CD14-positive monocyte (primary cell): ENCODE measurements at regions not wholly inside any gene's neighbourhood (a gene's known extent, or its start where the extent isn't known, plus 50 kb on each side); places are given as distances from the start of the nearest gene placed in this dataset.
A peak's percentile ranks its signal among the peaks of the same experiment; 100 is the strongest.

Experiments
- DNase-seq, 3 donors: peaks; one replicate each; pipeline ENCODE4 v3.0.0-alpha.2; 2011 to 2022
- H2AFZ ChIP-seq: 2 replicates; pipeline ENCODE4 v1.6.0; 2012; ENCODE audit warnings: mild to moderate bottlenecking, low read depth, low read length, inconsistent platforms; ENCODE audit not compliant: insufficient read depth, poor library complexity, severe bottlenecking
- H3K27ac ChIP-seq, 2 donors: 1 replicate in 1 of 2; 2 replicates in 1 of 2; pipeline ENCODE4 v1.5.1; 2012 to 2013; ENCODE audit warnings: low read length in 2 of 2, control low read depth in 1 of 2, inconsistent platforms in 1 of 2, low read depth in 1 of 2, mild to moderate bottlenecking in 1 of 2
- H3K27me3 ChIP-seq, 2 donors: one replicate each; pipeline versions ENCODE4 v1.6.0 to v1.6.1; 2011 to 2013; ENCODE audit warnings: low read length in 2 of 2; ENCODE audit not compliant: control insufficient read depth in 2 of 2, insufficient read depth in 2 of 2
- H3K36me3 ChIP-seq, 2 donors: replicated peaks in 1 of 2; 1 replicate in 1 of 2; 2 replicates in 1 of 2; pipeline versions ENCODE4 v1.5.1 to v1.6.1; 2012 to 2013; ENCODE audit warnings: low read length in 2 of 2, control low read depth in 1 of 2, inconsistent platforms in 1 of 2, mild to moderate bottlenecking in 1 of 2; ENCODE audit not compliant: insufficient read depth in 2 of 2, control insufficient read depth in 1 of 2
- H3K4me1 ChIP-seq, 2 donors: 1 replicate in 1 of 2; 2 replicates in 1 of 2; pipeline versions ENCODE4 v1.5.1 to v1.6.1; 2012 to 2013; ENCODE audit warnings: low read length in 2 of 2, control low read depth in 1 of 2, inconsistent platforms in 1 of 2, mild to moderate bottlenecking in 1 of 2, moderate library complexity in 1 of 2; ENCODE audit not compliant: insufficient read depth in 2 of 2, control insufficient read depth in 1 of 2
- H3K4me2 ChIP-seq: replicated peaks from 2 replicates; pipeline ENCODE3; 2012; ENCODE audit warnings: low read length, moderate library complexity, mild to moderate bottlenecking; ENCODE audit not compliant: poor library complexity, severe bottlenecking; ENCODE audit errors: extremely low read depth
- H3K4me3 ChIP-seq, 3 experiments: fragments of 200-600 bp in 1 of 3; sonication (generic) in 1 of 3; replicated peaks in 1 of 3; 1 replicate in 2 of 3; 2 replicates in 1 of 3; pipeline ENCODE4 v1.5.1; 2011 to 2013; ENCODE audit warnings: low read length in 3 of 3, mild to moderate bottlenecking in 3 of 3, control low read depth in 2 of 3, low read depth in 2 of 3, inconsistent platforms in 1 of 3, moderate library complexity in 1 of 3
- H3K79me2 ChIP-seq: 2 replicates; pipeline ENCODE4 v1.6.0; 2012; ENCODE audit warnings: mild to moderate bottlenecking, control low read depth, inconsistent platforms, low read length, moderate library complexity; ENCODE audit not compliant: insufficient read depth
- H3K9ac ChIP-seq: 2 replicates; pipeline ENCODE4 v1.6.0; 2017; ENCODE audit warnings: low read length, mild to moderate bottlenecking; ENCODE audit not compliant: insufficient read depth, poor library complexity, severe bottlenecking
- H3K9me3 ChIP-seq, 2 donors: replicated peaks in 1 of 2; 1 replicate in 1 of 2; 2 replicates in 1 of 2; pipeline versions ENCODE4 v1.5.1 to v1.6.1; 2012 to 2013; ENCODE audit warnings: low read length in 2 of 2, control low read depth in 1 of 2; ENCODE audit not compliant: control insufficient read depth in 1 of 2, insufficient read depth in 1 of 2
- H4K20me1 ChIP-seq: 2 replicates; pipeline ENCODE4 v1.6.0; 2012; ENCODE audit warnings: mild to moderate bottlenecking, low read length, control low read depth, moderate library complexity; ENCODE audit not compliant: insufficient read depth
- H3K27ac Mint-ChIP-seq, 7 donors: one replicate each; pipeline ENCODE4 v1.8.0; 2020; ENCODE audit warnings: mild to moderate bottlenecking in 7 of 7, mixed read lengths in 7 of 7, moderate library complexity in 6 of 7, inconsistent platforms in 2 of 7
- H3K27me3 Mint-ChIP-seq, 3 donors: one replicate each; pipeline ENCODE4 v1.8.0; 2021 to 2022; ENCODE audit warnings: low read depth in 3 of 3, mild to moderate bottlenecking in 3 of 3, mixed read lengths in 3 of 3, moderate library complexity in 3 of 3, inconsistent platforms in 1 of 3
- H3K36me3 Mint-ChIP-seq, 2 donors: one replicate each; pipeline ENCODE4 v1.8.0; 2020; ENCODE audit warnings: mixed read lengths in 2 of 2, inconsistent platforms in 1 of 2, mild to moderate bottlenecking in 1 of 2
- H3K4me1 Mint-ChIP-seq: one replicate; pipeline ENCODE4 v1.8.0; 2020; ENCODE audit warnings: mild to moderate bottlenecking, mixed read lengths
- H3K4me3 Mint-ChIP-seq, 2 donors: one replicate each; pipeline ENCODE4 v1.8.0; 2020; ENCODE audit warnings: mild to moderate bottlenecking in 2 of 2, mixed read lengths in 2 of 2, moderate library complexity in 1 of 2
- H3K9me3 Mint-ChIP-seq, 7 donors: one replicate each; pipeline ENCODE4 v1.8.0; 2020 to 2022; ENCODE audit warnings: mixed read lengths in 7 of 7, mild to moderate bottlenecking in 6 of 7, moderate library complexity in 6 of 7, inconsistent platforms in 2 of 7
- CTCF ChIP-seq: fragments of 200-600 bp; IDR thresholded peaks from one replicate; pipeline ENCODE4 v1.8.0; 2022; ENCODE audit warnings: antibody characterized with exemption, mild to moderate bottlenecking
- WGBS: methylation state at CpG from one replicate; pipeline ENCODE4 v1.1.5; 2013; ENCODE audit warnings: missing lambda C conversion rate; ENCODE audit not compliant: insufficient coverage; 5-methylcytosine and 5-hydroxymethylcytosine counted together
- intact Hi-C, 2 donors: fragments of 100-400 bp; cut with micrococcal nuclease; formaldehyde crosslinking; loops; one replicate each; pipeline versions ENCODE4 v1.15.0 to v1.15.1; 2023

GRCh38 chr11:122202161-122202950 lies 86.3 kb upstream of the BLID start:
- Histone ChIP-seq H3K9ac (no peak overlapping the region), H4K20me1 (no peaks in the 10 kb centered on the region), H3K27me3 (peaks cover 0 to 5% of the 10 kb centered on the region in 2 donors), H3K4me1 (peaks cover 0 to 5% of the 10 kb centered on the region in 2 donors), H3K36me3 (no peaks in the 10 kb centered on the region), H2AFZ (no peak overlapping the region), H3K27ac (no peak overlapping the region), H3K79me2 (no peaks in the 10 kb centered on the region), H3K4me2 (no peak overlapping the region), H3K9me3 (no peaks in the 10 kb centered on the region), H3K4me3 (no peak overlapping the region)
- DNase-seq = no peak
- Mint-ChIP-seq H3K27me3 (peaks cover 10 to 19% (median 15%) of the 10 kb centered on the region in 3 donors), H3K4me1 (peaks cover 13% of the 10 kb centered on the region), H3K4me3 (peak overlapping the region in 1 of 2 donors; percentile 76), H3K9me3 (no peaks in the 10 kb centered on the region), H3K36me3 (no peaks in the 10 kb centered on the region), H3K27ac (no peak overlapping the region)
- WGBS = 79% methylated on average over 14 of the region's 16 CpGs
- intact Hi-C loops = loop anchor here (1.0 to 2.0 kb wide), 2 partner anchors 546 to 548 kb away; no protein-coding TSS in a partner anchor
- no peak for TF ChIP-seq CTCF

GRCh38 chr11:122201106-122201505 lies 85.1 kb upstream of the BLID start:
- Histone ChIP-seq H3K27me3 (peaks cover 0 to 5% of the 10 kb centered on the region in 2 donors), H2AFZ (no peak overlapping the region), H3K4me2 (no peak overlapping the region), H3K9me3 (no peaks in the 10 kb centered on the region), H3K4me3 (no peak overlapping the region), H4K20me1 (no peaks in the 10 kb centered on the region), H3K79me2 (no peaks in the 10 kb centered on the region), H3K36me3 (no peaks in the 10 kb centered on the region), H3K9ac (no peak overlapping the region), H3K4me1 (peaks cover 0 to under 1% of the 10 kb centered on the region in 2 donors), H3K27ac (no peak overlapping the region)
- TF ChIP-seq CTCF = no peak
- Mint-ChIP-seq H3K4me3 (no peak overlapping the region), H3K27ac (no peak overlapping the region), H3K27me3 (peaks cover 9 to 20% (median 12%) of the 10 kb centered on the region in 3 donors), H3K36me3 (no peaks in the 10 kb centered on the region), H3K4me1 (peaks cover 5% of the 10 kb centered on the region), H3K9me3 (no peaks in the 10 kb centered on the region)
- intact Hi-C loops = no loop called here
- 92% methylated on average over 2 of the region's 4 CpGs for WGBS
- no peak for DNase-seq
